Duodenal mucosa (tissue), 2 donors: ENCODE measurements at regions not wholly inside any gene's neighbourhood (a gene's known extent, or its start where the extent isn't known, plus 50 kb on each side); places are given as distances from the start of the nearest gene placed in this dataset.
"Not testable (repeated sequence)": the region's sequence is repeated elsewhere in the genome, so short reads cannot be mapped to it uniquely, and the experiment has no call there.

Source experiments
- H3K27ac ChIP-seq: one replicate; pipeline ENCODE4 v1.7.0; 2013; ENCODE audit warnings: low read depth, low read length
- H3K27me3 ChIP-seq, 2 donors: one replicate each; pipeline ENCODE4 v1.7.0; 2013; ENCODE audit warnings: low read length in 2 of 2, control low read depth in 1 of 2; ENCODE audit not compliant: insufficient read depth in 2 of 2, control insufficient read depth in 1 of 2
- H3K36me3 ChIP-seq, 2 donors: one replicate each; pipeline ENCODE4 v1.7.0; 2013; ENCODE audit warnings: low read length in 2 of 2, control low read depth in 1 of 2; ENCODE audit not compliant: insufficient read depth in 2 of 2, control insufficient read depth in 1 of 2
- H3K4me1 ChIP-seq, 2 donors: one replicate each; pipeline ENCODE4 v1.7.0; 2013; ENCODE audit warnings: low read length in 2 of 2, control low read depth in 1 of 2; ENCODE audit not compliant: insufficient read depth in 2 of 2, control insufficient read depth in 1 of 2
- H3K4me3 ChIP-seq, 2 donors: one replicate each; pipeline ENCODE4 v1.7.0; 2013; ENCODE audit warnings: low read length in 2 of 2, low read depth in 1 of 2
- H3K9ac ChIP-seq, 2 donors: one replicate each; pipeline ENCODE4 v1.7.0; 2013; ENCODE audit warnings: low read length in 2 of 2, low read depth in 1 of 2
- H3K9me3 ChIP-seq, 2 donors: one replicate each; pipeline ENCODE4 v1.7.0; 2013; ENCODE audit warnings: low read length in 2 of 2, control low read depth in 1 of 2; ENCODE audit not compliant: control insufficient read depth in 1 of 2

DNA sequence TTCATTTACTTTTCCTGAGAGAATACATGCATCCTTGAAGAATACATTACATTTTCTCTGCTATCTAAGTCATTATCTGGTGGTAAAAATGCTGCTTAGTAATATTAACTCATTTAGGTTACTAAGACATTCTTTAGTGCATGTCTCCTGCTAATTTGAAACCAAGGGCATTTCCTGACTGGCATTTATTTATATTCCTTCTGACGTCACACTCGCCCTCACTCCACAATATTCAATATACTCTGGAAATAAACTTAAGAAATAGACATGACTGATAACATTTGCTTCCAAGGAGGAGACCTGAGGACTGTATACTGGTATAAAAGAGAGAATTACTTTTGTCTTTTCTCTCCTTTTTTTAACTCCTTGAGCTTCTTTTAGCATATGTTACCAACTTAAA, 619.5 kb upstream of the SMIM31 start:
- no peak overlapping the region for H3K9ac ChIP-seq
- peaks cover 0 to 7% of the 10 kb centered on the region in 2 donors for H3K9me3 ChIP-seq
- no peaks in the 10 kb centered on the region for H3K4me1 ChIP-seq
- no peaks in the 10 kb centered on the region for H3K27me3 ChIP-seq
- no peak overlapping the region for H3K27ac ChIP-seq
- no peaks in the 10 kb centered on the region for H3K36me3 ChIP-seq
- no peak overlapping the region for H3K4me3 ChIP-seq

DNA sequence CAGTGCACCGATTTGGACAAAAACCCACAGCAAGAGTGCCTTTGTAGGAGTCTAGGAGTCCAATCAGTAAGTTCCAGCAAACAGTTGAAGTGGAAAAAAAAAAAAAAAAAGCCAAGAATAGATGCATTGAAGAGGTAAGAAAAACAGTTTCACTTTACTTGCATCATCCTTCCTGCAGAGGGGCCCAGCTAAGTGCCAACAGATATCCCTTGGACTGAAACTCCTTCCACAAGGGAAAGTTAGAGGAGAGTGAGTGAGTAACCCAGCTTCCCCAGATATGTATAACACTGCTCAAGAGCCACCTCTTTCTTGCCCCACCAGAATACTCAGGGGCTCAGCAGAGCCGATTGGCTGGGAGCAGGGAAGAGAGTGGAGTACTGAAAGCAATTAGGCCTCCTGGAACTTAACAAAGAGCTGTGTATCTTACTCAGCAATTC, 617.7 kb upstream of the SMIM31 start:
- Histone ChIP-seq H3K4me3 (no peak overlapping the region), H3K4me1 (no peaks in the 10 kb centered on the region), H3K9me3 (peaks cover 0 to 7% of the 10 kb centered on the region in 2 donors), H3K27me3 (no peaks in the 10 kb centered on the region), H3K36me3 (no peaks in the 10 kb centered on the region), H3K9ac (no peak overlapping the region), H3K27ac (no peak overlapping the region)

GRCh38 chr4:164138521-164138920, 615.4 kb upstream of the SMIM31 start:
- no peaks in the 10 kb centered on the region for H3K36me3 ChIP-seq
- no peak overlapping the region for H3K27ac ChIP-seq
- H3K27me3 ChIP-seq = no peaks in the 10 kb centered on the region
- H3K9me3 ChIP-seq = peaks cover 0 to 4% of the 10 kb centered on the region in 2 donors
- no peak overlapping the region for H3K4me3 ChIP-seq
- no peak overlapping the region for H3K9ac ChIP-seq
- H3K4me1 ChIP-seq = no peaks in the 10 kb centered on the region

GRCh38 chr4:164139291-164139690, 614.6 kb upstream of the SMIM31 start:
- no peaks in the 10 kb centered on the region for H3K4me1 ChIP-seq
- peaks cover 0 to 1% of the 10 kb centered on the region in 2 donors for H3K9me3 ChIP-seq
- no peaks in the 10 kb centered on the region for H3K36me3 ChIP-seq
- H3K27me3 ChIP-seq = no peaks in the 10 kb centered on the region
- H3K9ac ChIP-seq = no peak overlapping the region
- H3K4me3 ChIP-seq = no peak overlapping the region
- H3K27ac ChIP-seq = no peak overlapping the region

DNA sequence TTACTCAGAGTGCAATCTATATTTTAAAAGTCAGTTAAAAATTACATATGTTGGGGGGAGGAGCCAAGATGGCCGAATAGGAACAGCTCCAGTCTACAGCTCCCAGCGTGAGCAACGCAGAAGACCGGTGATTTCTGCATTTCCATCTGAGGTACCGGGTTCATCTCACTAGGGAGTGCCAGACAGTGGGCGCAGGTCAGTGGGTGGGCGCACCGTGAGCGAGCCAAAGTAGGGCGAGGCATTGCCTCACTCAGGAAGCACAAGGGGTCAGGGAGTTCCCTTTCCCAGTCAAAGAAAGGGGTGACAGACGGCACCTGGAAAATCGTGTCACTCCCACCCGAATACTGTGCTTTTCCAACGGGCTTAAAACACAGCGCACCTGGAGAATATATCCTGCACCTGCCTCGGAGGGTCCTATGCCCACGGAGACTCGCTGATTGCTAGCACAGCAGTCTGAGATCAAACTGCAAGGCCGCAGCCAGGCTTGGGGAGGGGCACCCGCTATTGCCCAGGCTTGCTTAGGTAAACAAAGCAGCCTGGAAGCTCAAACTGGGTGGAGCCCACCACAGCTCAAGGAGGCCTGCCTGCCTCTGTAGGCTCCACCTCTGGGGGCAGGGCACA, 612.1 kb upstream of the SMIM31 start:
- H3K9ac ChIP-seq, H3K4me1 ChIP-seq, H3K27ac ChIP-seq, H3K36me3 ChIP-seq, H3K27me3 ChIP-seq, H3K9me3 ChIP-seq, H3K4me3 ChIP-seq: not testable (repeated sequence)

- no peak overlapping the region for H3K27ac ChIP-seq
- H3K4me3 ChIP-seq = no peak overlapping the region
- H3K9ac ChIP-seq = no peak overlapping the region
- peaks cover 0 to 5% of the 10 kb centered on the region in 2 donors for H3K9me3 ChIP-seq
- no peaks in the 10 kb centered on the region for H3K4me1 ChIP-seq
- no peaks in the 10 kb centered on the region for H3K27me3 ChIP-seq
- no peaks in the 10 kb centered on the region for H3K36me3 ChIP-seq
These were observed 599.5 kb upstream of the SMIM31 start for GRCh38 chr4:164154416-164154815.

GRCh38 chr4:164169591-164169990, 584.3 kb upstream of the SMIM31 start:
- H3K9ac ChIP-seq = no peak overlapping the region
- H3K4me1 ChIP-seq = no peaks in the 10 kb centered on the region
- no peaks in the 10 kb centered on the region for H3K36me3 ChIP-seq
- no peak overlapping the region for H3K4me3 ChIP-seq
- H3K27ac ChIP-seq = no peak overlapping the region
- no peaks in the 10 kb centered on the region for H3K27me3 ChIP-seq
- H3K9me3 ChIP-seq = no peaks in the 10 kb centered on the region

- Histone ChIP-seq H3K27me3 (no peaks in the 10 kb centered on the region), H3K4me1 (no peaks in the 10 kb centered on the region), H3K36me3 (no peaks in the 10 kb centered on the region), H3K9me3 (no peaks in the 10 kb centered on the region), H3K27ac (no peak overlapping the region), H3K9ac (no peak overlapping the region), H3K4me3 (no peak overlapping the region)
These were observed 576.8 kb upstream of the SMIM31 start for GRCh38 chr4:164177153-164177552.

DNA sequence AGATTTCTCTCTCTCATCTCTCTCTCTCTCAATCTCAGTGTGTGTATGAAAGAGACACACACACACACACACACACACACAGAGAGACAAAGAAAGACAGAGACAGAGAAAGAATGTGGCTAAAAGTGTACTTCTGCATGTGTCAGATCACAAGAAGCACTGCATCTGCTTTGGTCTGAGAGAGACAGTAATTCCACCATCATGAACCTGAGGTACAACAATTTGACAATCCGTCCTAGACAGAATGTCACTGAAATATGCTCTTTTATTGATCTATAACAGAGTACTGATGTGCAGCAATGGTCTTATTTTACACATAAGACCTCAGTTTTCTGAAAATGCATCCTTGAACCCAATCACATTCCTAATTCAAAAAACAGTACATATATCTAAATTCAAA, 576.2 kb upstream of the SMIM31 start:
- Histone ChIP-seq H3K4me1 (no peaks in the 10 kb centered on the region), H3K9ac (no peak overlapping the region), H3K4me3 (no peak overlapping the region), H3K36me3 (no peaks in the 10 kb centered on the region), H3K9me3 (no peaks in the 10 kb centered on the region), H3K27ac (no peak overlapping the region), H3K27me3 (no peaks in the 10 kb centered on the region)

GRCh38 chr4:164188236-164188635, 565.7 kb upstream of the SMIM31 start:
- Histone ChIP-seq H3K27me3 (no peaks in the 10 kb centered on the region), H3K27ac (no peak overlapping the region), H3K36me3 (no peaks in the 10 kb centered on the region), H3K4me1 (no peaks in the 10 kb centered on the region), H3K9me3 (peaks cover 0 to 4% of the 10 kb centered on the region in 2 donors), H3K9ac (no peak overlapping the region), H3K4me3 (no peak overlapping the region)

GRCh38 chr4:164192844-164193243, 561.1 kb upstream of the SMIM31 start:
- Histone ChIP-seq H3K27ac (no peak overlapping the region), H3K9me3 (no peaks in the 10 kb centered on the region), H3K4me1 (no peaks in the 10 kb centered on the region), H3K4me3 (no peak overlapping the region), H3K36me3 (no peaks in the 10 kb centered on the region), H3K27me3 (no peaks in the 10 kb centered on the region), H3K9ac (no peak overlapping the region)
